T-helper 2 cell treated with Interferon-gamma antibody and Interleukin-4, amounts not matched to agents 5 μg/mL and 100 μg/mL, for 36 hours (primary cell): ENCODE measurements at regions not wholly inside any gene's neighbourhood (a gene's known extent, or its start where the extent isn't known, plus 50 kb on each side); places are given as distances from the start of the nearest gene placed in this dataset.

Experiments
- DNase-seq: peaks from one replicate; pipeline ENCODE4 v3.0.0; 2021; ENCODE audit warnings: low spot score
- H3K27ac Mint-ChIP-seq: one replicate; pipeline ENCODE4 v1.8.0; 2021; ENCODE audit warnings: mild to moderate bottlenecking, mixed read lengths
- H3K27me3 Mint-ChIP-seq: one replicate; pipeline ENCODE4 v1.8.0; 2021; ENCODE audit warnings: low read depth, mixed read lengths
- H3K36me3 Mint-ChIP-seq: one replicate; pipeline ENCODE4 v1.8.0; 2021; ENCODE audit warnings: low read depth, mixed read lengths
- H3K4me1 Mint-ChIP-seq: one replicate; pipeline ENCODE4 v1.8.0; 2021; ENCODE audit warnings: low read depth, mixed read lengths
- H3K4me3 Mint-ChIP-seq: one replicate; pipeline ENCODE4 v1.8.0; 2022; ENCODE audit warnings: mild to moderate bottlenecking, moderate library complexity, mixed read lengths
- H3K9me3 Mint-ChIP-seq: one replicate; pipeline ENCODE4 v1.8.0; 2021; ENCODE audit warnings: mixed read lengths

DNA sequence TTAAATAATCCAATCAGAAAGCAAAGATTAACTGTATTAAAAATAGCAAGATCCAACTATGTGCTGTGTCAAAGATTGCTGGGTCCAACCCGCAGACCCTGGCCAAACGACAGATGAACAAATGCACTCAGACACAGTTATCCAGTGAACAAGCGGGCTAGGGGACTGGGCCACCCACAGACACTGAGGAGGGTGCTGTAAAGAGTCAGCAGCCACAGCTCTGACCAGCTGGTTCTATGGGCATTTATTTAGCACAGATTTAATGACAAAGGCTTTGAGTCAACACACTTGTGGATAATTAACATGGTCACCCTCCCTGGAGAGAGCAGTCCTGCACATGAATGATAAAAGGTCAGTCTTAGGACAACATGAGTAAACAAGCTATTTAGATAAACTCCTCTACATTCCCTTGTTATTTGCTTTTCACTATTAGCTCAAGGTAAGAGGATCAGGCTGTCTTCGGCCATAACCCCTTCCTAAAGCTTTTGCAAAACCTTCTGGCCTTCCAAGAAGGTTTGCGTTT lies 424.9 kb downstream of the HINT1 start:
- no peak for DNase-seq
- Mint-ChIP-seq H3K36me3 (no peaks in the 10 kb centered on the region), H3K9me3 (peaks cover 22% of the 10 kb centered on the region), H3K4me1 (no peaks in the 10 kb centered on the region), H3K4me3 (no peak overlapping the region), H3K27ac (no peak overlapping the region), H3K27me3 (no peaks in the 10 kb centered on the region)

DNA sequence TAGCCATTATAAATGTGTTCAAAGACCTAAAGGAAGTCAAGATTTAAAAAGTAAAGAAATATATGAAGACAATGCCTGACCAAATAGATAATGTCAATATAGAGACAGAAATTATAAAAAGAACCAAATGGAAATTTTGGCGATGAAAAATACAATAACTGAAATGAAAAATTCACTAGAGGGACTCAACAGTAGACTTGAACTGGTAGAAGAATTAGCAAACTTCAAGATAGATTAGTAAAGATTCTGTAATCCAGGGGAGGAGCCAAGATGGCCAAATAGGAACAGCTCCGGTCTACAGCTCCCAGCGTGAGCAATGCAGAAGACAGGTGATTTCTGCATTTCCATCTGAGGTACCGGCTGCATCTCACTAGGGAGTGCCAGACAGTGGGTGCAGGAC lies 433.2 kb downstream of the HINT1 start:
- no peak overlapping the region for H3K4me3 Mint-ChIP-seq
- peaks cover 10% of the 10 kb centered on the region for H3K9me3 Mint-ChIP-seq
- no peaks in the 10 kb centered on the region for H3K27me3 Mint-ChIP-seq
- no peak overlapping the region for H3K27ac Mint-ChIP-seq
- H3K4me1 Mint-ChIP-seq, result no peaks in the 10 kb centered on the region
- DNase-seq, result no peak
- no peaks in the 10 kb centered on the region for H3K36me3 Mint-ChIP-seq

DNA sequence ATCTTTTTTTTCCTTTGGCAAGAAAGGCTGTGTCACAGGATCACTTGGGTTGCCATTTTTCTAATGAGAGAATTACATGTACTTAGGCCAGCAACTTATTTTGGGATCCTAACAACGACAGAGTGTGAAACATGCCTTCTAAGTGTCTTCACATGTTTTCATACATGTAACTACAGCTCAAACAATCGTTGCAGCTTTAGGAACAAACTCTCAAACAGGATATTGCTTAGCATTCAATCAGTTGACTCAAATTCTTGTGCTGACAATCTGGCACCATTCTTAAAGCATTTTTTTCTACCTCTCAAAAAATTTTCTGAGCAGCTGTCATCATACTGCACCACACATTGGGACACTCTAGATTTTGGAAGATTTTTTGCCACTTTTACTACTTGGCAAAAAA lies 435.5 kb downstream of the HINT1 start:
- Mint-ChIP-seq H3K27ac (no peak overlapping the region), H3K4me3 (no peak overlapping the region), H3K36me3 (no peaks in the 10 kb centered on the region), H3K27me3 (no peaks in the 10 kb centered on the region), H3K4me1 (no peaks in the 10 kb centered on the region), H3K9me3 (peaks cover 10% of the 10 kb centered on the region)
- DNase-seq, result no peak

DNA sequence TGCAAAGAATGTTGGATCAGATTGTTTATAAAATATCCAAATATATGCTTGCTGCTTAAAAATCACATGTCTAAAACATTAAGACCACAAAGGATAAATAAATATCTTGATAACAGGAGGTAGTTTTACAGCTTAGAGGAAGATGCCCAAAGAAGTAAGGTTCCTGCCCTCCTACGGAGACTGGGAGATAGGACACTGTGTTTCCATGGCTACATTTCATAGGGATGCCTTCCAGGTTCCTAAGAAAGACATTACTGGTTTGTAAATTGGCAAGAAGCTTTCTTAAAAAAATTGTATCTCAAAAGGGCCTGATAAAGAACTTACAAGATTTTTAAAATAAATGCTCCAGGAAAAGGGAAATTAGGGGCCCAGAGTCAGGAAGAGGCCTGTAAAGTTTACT lies 437.2 kb downstream of the HINT1 start:
- Mint-ChIP-seq H3K9me3 (peaks cover 10% of the 10 kb centered on the region), H3K4me3 (no peak overlapping the region), H3K4me1 (no peaks in the 10 kb centered on the region), H3K36me3 (no peaks in the 10 kb centered on the region), H3K27ac (no peak overlapping the region), H3K27me3 (no peaks in the 10 kb centered on the region)
- DNase-seq, result no peak

DNA sequence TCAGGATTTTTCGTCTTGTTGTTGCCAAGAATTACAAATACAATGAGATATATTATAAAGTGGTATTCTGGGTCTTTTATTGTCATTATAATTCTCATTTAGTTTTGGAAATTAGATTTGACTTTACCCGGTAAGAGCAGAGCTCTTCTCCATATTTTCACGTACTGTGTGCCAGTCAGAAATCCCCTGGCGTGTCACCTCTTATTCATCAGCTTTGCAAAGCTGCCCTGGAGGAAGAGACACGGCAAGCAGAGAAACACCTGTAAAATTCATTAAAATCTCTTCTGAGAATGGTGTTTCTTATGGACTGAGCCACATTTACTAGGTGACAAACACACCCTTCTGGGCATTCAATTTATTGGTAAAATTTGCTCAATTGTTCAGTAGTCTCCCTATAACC lies 440.4 kb downstream of the HINT1 start:
- H3K27ac Mint-ChIP-seq, result no peak overlapping the region
- no peak overlapping the region for H3K4me3 Mint-ChIP-seq
- no peaks in the 10 kb centered on the region for H3K9me3 Mint-ChIP-seq
- H3K27me3 Mint-ChIP-seq, result no peaks in the 10 kb centered on the region
- no peak for DNase-seq
- no peaks in the 10 kb centered on the region for H3K36me3 Mint-ChIP-seq
- H3K4me1 Mint-ChIP-seq, result no peaks in the 10 kb centered on the region

DNA sequence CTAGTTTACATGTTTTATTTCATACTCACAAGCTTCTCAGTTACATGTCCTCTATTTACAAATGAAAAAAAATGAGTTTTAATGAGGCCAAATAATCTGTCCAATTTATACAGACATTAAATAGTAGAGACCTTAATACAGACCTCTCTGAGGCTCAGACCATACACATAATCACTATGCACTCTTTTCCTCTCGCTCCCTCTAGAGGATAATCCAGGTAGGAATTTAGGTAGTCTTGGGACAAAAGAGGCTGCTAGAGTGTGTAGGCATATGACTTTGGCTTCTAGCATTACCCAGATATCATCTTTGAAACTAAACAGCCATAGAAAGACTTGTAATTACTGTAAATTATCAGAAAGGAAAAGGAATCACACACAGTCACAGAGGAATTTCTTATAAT lies 444.7 kb downstream of the HINT1 start:
- Mint-ChIP-seq H3K36me3 (no peaks in the 10 kb centered on the region), H3K27ac (no peak overlapping the region), H3K4me3 (no peak overlapping the region), H3K27me3 (no peaks in the 10 kb centered on the region), H3K9me3 (no peaks in the 10 kb centered on the region), H3K4me1 (no peaks in the 10 kb centered on the region)
- no peak for DNase-seq

DNA sequence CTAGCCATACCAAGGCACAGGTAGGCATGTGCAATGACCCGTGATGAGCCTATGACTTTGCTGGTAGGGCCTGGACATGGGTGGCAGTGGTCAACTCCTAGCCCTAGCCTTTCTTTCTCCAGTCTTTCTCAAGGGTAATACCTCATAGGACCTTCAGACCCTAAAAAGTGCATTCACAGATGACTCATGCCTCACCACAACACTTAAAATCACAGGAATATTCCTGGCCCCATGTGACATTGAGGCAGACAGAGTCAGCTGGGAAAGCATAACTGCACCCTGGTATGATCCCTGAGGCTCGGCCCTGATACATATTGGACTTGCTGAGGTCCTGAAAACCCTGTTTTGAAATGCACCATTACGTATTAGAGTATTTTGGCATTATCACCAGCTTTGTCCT lies 449.5 kb downstream of the HINT1 start:
- no peaks in the 10 kb centered on the region for H3K9me3 Mint-ChIP-seq
- no peaks in the 10 kb centered on the region for H3K27me3 Mint-ChIP-seq

DNA sequence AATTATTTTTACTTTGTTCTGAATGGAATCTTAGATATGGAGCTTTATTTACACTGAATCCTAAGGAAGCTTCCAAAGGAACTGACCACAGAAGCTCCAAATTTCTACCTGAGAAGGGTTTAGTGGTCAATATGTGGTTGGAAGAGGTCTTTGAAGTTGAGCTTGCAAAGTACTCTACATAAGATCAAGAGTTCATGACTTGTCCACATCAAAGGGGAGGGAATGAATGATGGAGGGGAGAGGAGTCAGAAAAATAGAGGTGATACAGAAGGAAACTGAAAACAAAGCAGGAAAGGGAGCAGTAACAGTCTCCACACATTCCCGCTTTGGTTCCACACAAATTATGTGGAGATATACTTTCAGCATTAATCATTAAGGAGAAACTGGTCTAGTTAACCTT lies 450.9 kb downstream of the HINT1 start:
- DNase-seq, result no peak
- H3K9me3 Mint-ChIP-seq, result no peaks in the 10 kb centered on the region
- no peaks in the 10 kb centered on the region for H3K4me1 Mint-ChIP-seq
- no peaks in the 10 kb centered on the region for H3K27me3 Mint-ChIP-seq
- H3K4me3 Mint-ChIP-seq, result no peak overlapping the region
- no peak overlapping the region for H3K27ac Mint-ChIP-seq
- no peaks in the 10 kb centered on the region for H3K36me3 Mint-ChIP-seq

More for the DNA sequence above, 449.5 kb downstream of the HINT1 start:
- no peak overlapping the region for H3K27ac Mint-ChIP-seq
- no peak overlapping the region for H3K4me3 Mint-ChIP-seq
- DNase-seq, result no peak
- no peaks in the 10 kb centered on the region for H3K36me3 Mint-ChIP-seq
- no peaks in the 10 kb centered on the region for H3K4me1 Mint-ChIP-seq

DNA sequence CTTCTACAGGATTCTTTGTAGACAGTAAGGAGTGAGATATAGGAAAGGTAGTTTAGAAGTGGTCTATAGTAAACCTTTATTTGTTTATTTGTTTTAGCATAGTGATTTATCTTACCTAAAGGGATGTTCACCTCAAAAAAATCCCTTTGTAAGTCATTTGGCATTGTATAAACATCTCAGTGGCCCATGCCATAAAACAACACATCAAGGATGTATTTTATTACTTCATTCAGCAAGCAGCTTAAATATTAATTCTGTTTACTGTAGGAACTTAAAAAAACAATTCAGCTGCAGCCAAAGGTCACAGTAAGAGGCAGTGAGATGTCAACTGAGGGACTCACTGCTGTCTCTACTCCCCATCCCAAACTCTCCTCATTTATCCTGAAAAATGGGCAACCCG lies 452.7 kb downstream of the HINT1 start:
- no peak for DNase-seq
- no peaks in the 10 kb centered on the region for H3K4me1 Mint-ChIP-seq
- H3K9me3 Mint-ChIP-seq, result no peaks in the 10 kb centered on the region
- H3K27me3 Mint-ChIP-seq, result no peaks in the 10 kb centered on the region
- no peak overlapping the region for H3K27ac Mint-ChIP-seq
- no peak overlapping the region for H3K4me3 Mint-ChIP-seq
- H3K36me3 Mint-ChIP-seq, result no peaks in the 10 kb centered on the region

DNA sequence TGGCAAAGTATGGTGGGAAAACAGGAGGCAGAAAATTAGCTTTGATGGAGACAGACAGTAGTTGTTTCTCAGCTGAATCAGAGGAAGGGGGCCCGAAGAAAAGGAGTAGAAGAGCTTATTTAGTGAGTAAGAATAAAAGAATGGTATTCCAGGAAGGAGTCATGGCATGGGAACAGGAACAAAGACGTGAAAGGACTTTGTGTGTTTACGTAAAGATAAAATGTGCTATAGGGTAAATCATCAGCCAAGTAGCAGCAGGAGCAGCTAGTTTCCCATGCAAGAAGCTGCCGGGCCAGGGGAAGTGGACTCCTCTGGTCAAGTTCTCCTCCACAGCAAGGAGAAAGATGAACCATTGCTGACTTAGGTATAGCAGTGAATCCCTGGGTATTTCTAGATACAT lies 454.5 kb downstream of the HINT1 start:
- no peaks in the 10 kb centered on the region for H3K36me3 Mint-ChIP-seq
- no peak for DNase-seq
- H3K4me1 Mint-ChIP-seq, result no peaks in the 10 kb centered on the region
- H3K27me3 Mint-ChIP-seq, result no peaks in the 10 kb centered on the region
- no peak overlapping the region for H3K4me3 Mint-ChIP-seq
- no peaks in the 10 kb centered on the region for H3K9me3 Mint-ChIP-seq
- no peak overlapping the region for H3K27ac Mint-ChIP-seq

DNA sequence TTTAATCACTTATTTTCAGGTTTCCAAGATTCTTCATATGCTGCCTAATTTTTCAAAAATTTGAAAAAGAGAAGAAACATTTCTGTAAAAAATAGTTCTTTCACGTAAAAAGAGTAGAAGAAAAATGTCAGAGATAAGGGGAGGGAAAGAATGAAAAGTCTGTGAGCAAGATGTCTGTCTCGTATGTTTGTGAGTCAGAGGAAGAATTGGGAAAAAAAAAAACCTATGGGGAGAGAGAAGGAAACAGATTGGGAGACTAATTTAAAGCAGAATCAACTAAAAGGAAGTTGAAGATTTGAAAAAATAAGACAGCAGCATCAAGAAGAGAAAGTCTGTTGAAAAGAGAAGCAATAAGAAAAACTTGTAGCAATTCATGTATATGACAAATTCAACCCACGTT lies 456.3 kb downstream of the HINT1 start:
- Mint-ChIP-seq H3K4me3 (no peak overlapping the region), H3K36me3 (no peaks in the 10 kb centered on the region), H3K27ac (no peak overlapping the region), H3K4me1 (no peaks in the 10 kb centered on the region), H3K27me3 (no peaks in the 10 kb centered on the region), H3K9me3 (no peaks in the 10 kb centered on the region)
- no peak for DNase-seq

DNA sequence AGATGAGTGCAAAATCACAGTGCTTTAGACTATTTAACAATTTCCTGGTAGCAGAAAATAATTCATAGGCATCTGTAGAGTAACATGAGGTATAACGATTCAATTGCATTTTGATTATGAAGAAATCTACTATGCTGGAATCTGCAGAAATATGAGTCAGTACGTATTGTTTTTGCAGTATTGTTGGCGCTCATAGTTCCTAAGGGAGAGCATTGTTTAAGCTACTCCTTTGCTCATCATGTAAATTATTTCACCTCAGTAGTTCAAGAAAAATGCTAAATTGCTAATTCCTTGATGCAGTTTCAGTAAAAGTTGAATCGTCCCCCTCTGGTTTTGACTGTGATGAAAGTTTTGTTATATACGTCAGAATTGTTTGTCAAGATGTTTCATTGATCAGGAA lies 458.4 kb downstream of the HINT1 start:
- no peaks in the 10 kb centered on the region for H3K4me1 Mint-ChIP-seq

DNA sequence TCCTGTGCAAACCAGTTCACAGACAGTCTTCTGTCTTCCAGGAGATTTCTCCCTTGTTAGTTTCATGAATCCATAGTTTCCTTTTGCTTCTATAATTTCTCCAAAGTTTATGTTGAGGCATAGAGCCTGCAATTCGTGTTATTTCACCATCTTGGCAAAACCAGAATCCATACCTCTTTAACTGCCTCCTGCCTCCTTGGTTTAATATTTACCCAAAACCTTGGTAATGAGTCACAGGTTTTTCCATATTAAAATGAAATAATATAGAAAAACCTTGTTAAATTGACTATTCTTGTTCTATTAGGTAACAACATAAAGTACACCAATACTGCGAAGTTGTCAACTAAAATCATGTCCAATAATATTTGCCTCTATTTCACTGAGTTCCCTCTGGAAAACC lies 459.7 kb downstream of the HINT1 start:
- no peak overlapping the region for H3K27ac Mint-ChIP-seq
- no peaks in the 10 kb centered on the region for H3K4me1 Mint-ChIP-seq
- H3K4me3 Mint-ChIP-seq, result no peak overlapping the region
- H3K36me3 Mint-ChIP-seq, result no peaks in the 10 kb centered on the region
- no peaks in the 10 kb centered on the region for H3K9me3 Mint-ChIP-seq
- H3K27me3 Mint-ChIP-seq, result no peaks in the 10 kb centered on the region
- no peak for DNase-seq

More for the DNA sequence above, 458.4 kb downstream of the HINT1 start:
- no peaks in the 10 kb centered on the region for H3K36me3 Mint-ChIP-seq
- H3K27me3 Mint-ChIP-seq, result no peaks in the 10 kb centered on the region
- H3K4me3 Mint-ChIP-seq, result no peak overlapping the region
- H3K27ac Mint-ChIP-seq, result no peak overlapping the region
- no peaks in the 10 kb centered on the region for H3K9me3 Mint-ChIP-seq
- no peak for DNase-seq

DNA sequence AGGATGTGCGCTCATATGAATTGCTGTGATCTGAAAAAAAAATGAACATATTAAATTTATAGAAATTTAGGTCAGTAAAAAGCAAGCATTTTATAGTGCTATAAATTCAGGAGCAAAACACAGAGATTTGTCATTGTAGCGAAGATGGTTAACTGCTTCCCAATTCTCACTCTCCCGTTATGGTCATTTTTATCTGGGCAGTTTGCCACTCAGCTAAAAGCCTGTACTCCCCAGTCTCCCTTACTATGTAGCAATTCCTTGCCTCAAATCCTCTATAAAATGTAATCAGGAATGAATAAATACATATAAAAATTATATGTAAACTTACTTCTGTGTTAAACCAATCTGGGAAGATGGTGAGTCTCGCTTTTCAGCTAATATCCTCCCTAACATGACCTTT lies 471.5 kb downstream of the HINT1 start:
- H3K27ac Mint-ChIP-seq, result no peak overlapping the region
- H3K4me3 Mint-ChIP-seq, result no peak overlapping the region

DNA sequence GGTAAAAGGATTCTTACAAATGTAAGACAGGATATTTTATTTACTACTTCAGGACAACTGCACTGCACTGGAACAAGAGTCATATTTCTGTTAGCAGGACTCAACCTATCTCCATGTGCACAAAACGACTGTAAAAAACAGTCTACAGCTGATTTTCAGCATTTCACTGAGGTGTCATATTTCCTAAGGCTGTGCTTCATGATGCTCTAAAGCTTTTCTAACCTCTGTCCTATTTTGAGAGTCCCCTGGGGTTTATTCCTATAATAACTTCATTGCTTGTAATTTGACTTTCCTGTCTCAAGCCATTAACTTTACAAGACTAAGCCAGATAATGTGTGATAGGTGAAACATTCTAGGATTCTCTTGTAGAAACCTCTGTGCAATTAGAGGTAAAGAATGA lies 472.3 kb downstream of the HINT1 start:
- Mint-ChIP-seq H3K4me1 (peaks cover 3% of the 10 kb centered on the region), H3K27me3 (peaks cover 9% of the 10 kb centered on the region), H3K4me3 (no peak overlapping the region), H3K9me3 (no peaks in the 10 kb centered on the region), H3K27ac (no peak overlapping the region), H3K36me3 (no peaks in the 10 kb centered on the region)
- no peak for DNase-seq

More for the DNA sequence above, 471.5 kb downstream of the HINT1 start:
- H3K4me1 Mint-ChIP-seq, result peaks cover 3% of the 10 kb centered on the region
- no peaks in the 10 kb centered on the region for H3K36me3 Mint-ChIP-seq
- no peaks in the 10 kb centered on the region for H3K9me3 Mint-ChIP-seq
- no peak for DNase-seq
- H3K27me3 Mint-ChIP-seq, result peaks cover 9% of the 10 kb centered on the region
